ENCODE measurements at regions not wholly inside any gene's neighbourhood (a gene's known extent, or its start where the extent isn't known, plus 50 kb on each side); places are given as distances from the start of the nearest gene placed in this dataset.

DNA sequence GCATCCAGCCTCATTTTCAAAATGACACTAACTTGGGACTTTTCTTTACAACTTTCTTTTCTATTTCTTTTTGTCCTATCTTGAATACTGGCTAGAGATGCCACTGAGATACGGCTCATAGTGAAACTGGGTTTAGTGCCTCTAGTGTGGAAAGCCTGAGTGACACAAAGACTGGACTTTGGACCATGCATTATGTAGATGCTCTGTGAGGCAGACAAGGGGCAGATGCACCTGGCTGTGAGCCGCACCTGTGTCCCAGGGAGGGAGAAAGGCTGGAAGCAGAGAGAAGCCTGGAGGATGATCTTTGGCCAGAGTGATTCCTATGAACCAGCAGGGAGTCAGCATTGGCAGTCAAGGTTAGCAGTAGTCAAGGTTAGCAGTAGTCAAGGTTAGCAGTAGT is 852.3 kb upstream of the TMEM132C start:
- TF ChIP-seq, protein P1, sequence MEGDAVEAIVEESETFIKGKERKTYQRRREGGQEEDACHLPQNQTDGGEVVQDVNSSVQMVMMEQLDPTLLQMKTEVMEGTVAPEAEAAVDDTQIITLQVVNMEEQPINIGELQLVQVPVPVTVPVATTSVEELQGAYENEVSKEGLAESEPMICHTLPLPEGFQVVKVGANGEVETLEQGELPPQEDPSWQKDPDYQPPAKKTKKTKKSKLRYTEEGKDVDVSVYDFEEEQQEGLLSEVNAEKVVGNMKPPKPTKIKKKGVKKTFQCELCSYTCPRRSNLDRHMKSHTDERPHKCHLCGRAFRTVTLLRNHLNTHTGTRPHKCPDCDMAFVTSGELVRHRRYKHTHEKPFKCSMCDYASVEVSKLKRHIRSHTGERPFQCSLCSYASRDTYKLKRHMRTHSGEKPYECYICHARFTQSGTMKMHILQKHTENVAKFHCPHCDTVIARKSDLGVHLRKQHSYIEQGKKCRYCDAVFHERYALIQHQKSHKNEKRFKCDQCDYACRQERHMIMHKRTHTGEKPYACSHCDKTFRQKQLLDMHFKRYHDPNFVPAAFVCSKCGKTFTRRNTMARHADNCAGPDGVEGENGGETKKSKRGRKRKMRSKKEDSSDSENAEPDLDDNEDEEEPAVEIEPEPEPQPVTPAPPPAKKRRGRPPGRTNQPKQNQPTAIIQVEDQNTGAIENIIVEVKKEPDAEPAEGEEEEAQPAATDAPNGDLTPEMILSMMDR (IDR thresholded peaks at IDR 0.05) = no peak
- no peak for TF ChIP-seq POLR2A (IDR thresholded peaks at IDR 0.05)
